Spleen (tissue), 11 donors: ENCODE measurements at regions not wholly inside any gene's neighbourhood (a gene's known extent, or its start where the extent isn't known, plus 50 kb on each side); places are given as distances from the start of the nearest gene placed in this dataset.

Source experiments
- DNase-seq: peaks from one replicate; pipeline ENCODE4 v3.0.0-alpha.2; 2020
- H3K27ac ChIP-seq, 8 donors: fragments of 200-600 bp; sonication (generic) in 7 of 8; 1 replicate in 4 of 8; 2 replicates in 4 of 8; pipeline versions ENCODE4 v1.5.0 to v1.8.0; 2016 to 2021; ENCODE audit warnings: inconsistent platforms in 4 of 8, mild to moderate bottlenecking in 4 of 8, moderate library complexity in 1 of 8
- H3K27me3 ChIP-seq, 7 donors: fragments of 200-600 bp; sonication (generic) in 6 of 7; replicated peaks in 1 of 7; 1 replicate in 4 of 7; 2 replicates in 3 of 7; pipeline versions ENCODE4 v1.5.0 to v1.8.0; 2016 to 2021; ENCODE audit warnings: inconsistent platforms in 3 of 7, mild to moderate bottlenecking in 1 of 7
- H3K36me3 ChIP-seq, 6 donors: fragments of 200-600 bp; sonication (generic) in 5 of 6; 1 replicate in 4 of 6; 2 replicates in 2 of 6; pipeline versions ENCODE4 v1.5.0 to v1.8.0; 2016 to 2021; ENCODE audit warnings: inconsistent platforms in 2 of 6
- H3K4me1 ChIP-seq, 6 donors: fragments of 200-600 bp; sonication (generic) in 5 of 6; 1 replicate in 3 of 6; 2 replicates in 3 of 6; pipeline versions ENCODE4 v1.5.0 to v1.8.0; 2016 to 2021; ENCODE audit warnings: inconsistent platforms in 3 of 6
- H3K4me3 ChIP-seq, 8 donors: fragments of 200-600 bp; sonication (generic) in 7 of 8; 1 replicate in 4 of 8; 2 replicates in 4 of 8; pipeline versions ENCODE4 v1.5.0 to v1.8.0; 2016 to 2021; ENCODE audit warnings: inconsistent platforms in 4 of 8, mild to moderate bottlenecking in 4 of 8, moderate library complexity in 2 of 8
- H3K9me3 ChIP-seq, 8 donors: fragments of 200-600 bp; sonication (generic) in 7 of 8; 1 replicate in 4 of 8; 2 replicates in 4 of 8; pipeline versions ENCODE4 v1.5.0 to v1.8.0; 2016 to 2021; ENCODE audit warnings: inconsistent platforms in 4 of 8
- POLR2A ChIP-seq, 3 donors: fragments of 450-650 bp; IDR thresholded peaks; one replicate each; pipeline ENCODE4 v1.5.1; 2017; ENCODE audit warnings: antibody characterized with exemption in 3 of 3, mild to moderate bottlenecking in 1 of 3
- POLR2AphosphoS5 ChIP-seq, 3 donors: sonication (generic); formaldehyde crosslinking; IDR thresholded peaks; one replicate each; pipeline ENCODE4 v1.5.1; 2017; ENCODE audit warnings: antibody characterized with exemption in 3 of 3
- WGBS, 5 donors: extraction: QIAGEN DNeasy Blood & Tissue Kit in 3 of 5; methylation state at CpG; one replicate each; pipeline versions ENCODE4 v1.1.5 to v1.1.7; 2013 to 2018; 5-methylcytosine and 5-hydroxymethylcytosine counted together
- intact Hi-C: fragments of 100-400 bp; cut with DNase I; formaldehyde crosslinking; loops from one replicate; pipeline ENCODE4 v1.15.0; 2023; ENCODE audit warnings: low total_unique reads
- TF ChIP-seq, protein P1 (sequence below), 11 experiments: fragments of 200-600 bp in 7 of 11; fragments of 450-650 bp in 4 of 11; sonication (generic) in 4 of 11; IDR thresholded peaks in 8 of 11; conservative IDR thresholded peaks in 3 of 11; 1 replicate in 7 of 11; 2 replicates in 4 of 11; pipeline versions ENCODE4 v1.4.0 to v1.8.0; 2016 to 2021; ENCODE audit warnings: antibody characterized with exemption in 11 of 11, inconsistent platforms in 4 of 11, mild to moderate bottlenecking in 1 of 11
- donor health status: healthy with polysubstance abuse.
- donor health status: DM: no; HTN: no; CAD: no; lungs with moderate emphysema.
- donor health status: DM: no; HTN: no; CAD: no.
- donor health status: Bipolar disorder and iron deficiency.
- donor health status: healthy.
- donor health status: DM: no; HTN: no; CAD: no.
- donor health status: DM: yes; HTN: yes; CAD: no.

DNA sequence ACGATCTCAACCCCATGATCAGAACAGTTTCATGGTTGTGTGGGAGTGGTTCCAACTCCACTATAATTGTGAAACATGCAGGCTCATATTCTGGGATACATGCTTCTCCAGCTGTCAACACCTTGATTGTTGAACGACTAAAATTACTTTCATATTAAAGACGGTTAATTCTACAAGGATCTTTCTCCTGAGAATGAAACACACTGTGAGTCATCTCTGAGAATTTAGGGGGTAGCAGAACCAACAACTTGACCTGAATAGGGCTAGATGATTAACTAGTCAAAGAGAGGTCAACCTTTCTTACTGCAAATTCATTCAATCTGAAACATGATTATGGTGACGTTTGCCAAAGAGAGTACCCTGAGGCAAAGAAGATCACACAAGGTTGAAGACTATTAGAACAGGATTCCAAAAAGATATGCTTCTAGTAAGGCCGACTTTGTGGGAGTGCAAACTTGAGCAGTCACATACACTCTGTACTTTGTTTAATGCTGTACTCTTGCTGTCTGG, 175.2 kb upstream of the CITED2 start:
- WGBS, 5 donors = 84 to 91% (median 86%) methylated on average over 5 of the region's 5 CpGs
- Histone ChIP-seq H3K36me3 (no peaks in the 10 kb centered on the region), H3K27ac (peak overlapping the region in 4 of 8 donors; percentile 3 to 34 (median 14)), H3K9me3 (no peaks in the 10 kb centered on the region), H3K4me3 (no peak overlapping the region), H3K27me3 (no peaks in the 10 kb centered on the region), H3K4me1 (peaks cover 0 to 9% (median 4%) of the 10 kb centered on the region in 6 donors)
- DNase-seq = no peak
- TF ChIP-seq POLR2AphosphoS5 (IDR thresholded peaks at IDR 0.05) (no peak), POLR2A (IDR thresholded peaks at IDR 0.05) (no peak)
- TF ChIP-seq, protein P1, sequence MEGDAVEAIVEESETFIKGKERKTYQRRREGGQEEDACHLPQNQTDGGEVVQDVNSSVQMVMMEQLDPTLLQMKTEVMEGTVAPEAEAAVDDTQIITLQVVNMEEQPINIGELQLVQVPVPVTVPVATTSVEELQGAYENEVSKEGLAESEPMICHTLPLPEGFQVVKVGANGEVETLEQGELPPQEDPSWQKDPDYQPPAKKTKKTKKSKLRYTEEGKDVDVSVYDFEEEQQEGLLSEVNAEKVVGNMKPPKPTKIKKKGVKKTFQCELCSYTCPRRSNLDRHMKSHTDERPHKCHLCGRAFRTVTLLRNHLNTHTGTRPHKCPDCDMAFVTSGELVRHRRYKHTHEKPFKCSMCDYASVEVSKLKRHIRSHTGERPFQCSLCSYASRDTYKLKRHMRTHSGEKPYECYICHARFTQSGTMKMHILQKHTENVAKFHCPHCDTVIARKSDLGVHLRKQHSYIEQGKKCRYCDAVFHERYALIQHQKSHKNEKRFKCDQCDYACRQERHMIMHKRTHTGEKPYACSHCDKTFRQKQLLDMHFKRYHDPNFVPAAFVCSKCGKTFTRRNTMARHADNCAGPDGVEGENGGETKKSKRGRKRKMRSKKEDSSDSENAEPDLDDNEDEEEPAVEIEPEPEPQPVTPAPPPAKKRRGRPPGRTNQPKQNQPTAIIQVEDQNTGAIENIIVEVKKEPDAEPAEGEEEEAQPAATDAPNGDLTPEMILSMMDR (IDR thresholded peaks at IDR 0.05 in 8 of 11, conservative IDR thresholded peaks at IDR 0.05 in 3 of 11) = no peak
- intact Hi-C loops = no loop called here

DNA sequence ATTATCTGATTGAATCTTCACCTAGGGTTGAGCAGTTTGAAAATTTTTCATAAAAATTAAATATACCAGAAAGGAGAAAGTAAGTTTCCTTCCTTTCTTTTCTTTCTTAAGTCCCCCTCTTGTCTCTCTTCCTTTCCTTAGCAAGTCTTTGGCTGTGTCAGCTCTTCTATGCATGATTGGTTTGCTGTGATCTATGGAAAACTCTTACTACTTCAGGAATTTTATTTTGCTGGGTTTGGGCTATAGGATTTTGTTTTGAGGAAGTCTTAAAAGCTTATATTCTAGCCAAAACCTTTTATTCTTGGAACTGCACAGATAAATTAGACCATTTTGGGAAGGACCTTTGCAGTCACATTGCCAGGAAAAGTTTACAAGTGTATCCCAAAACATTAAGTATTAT, 173.4 kb upstream of the CITED2 start:
- TF ChIP-seq POLR2AphosphoS5 (IDR thresholded peaks at IDR 0.05) = no peak
- no peak for TF ChIP-seq POLR2A (IDR thresholded peaks at IDR 0.05)
- TF ChIP-seq, protein P1 (IDR thresholded peaks at IDR 0.05 in 8 of 11, conservative IDR thresholded peaks at IDR 0.05 in 3 of 11) = no peak

GRCh38 chr6:139547122-139547776, 172.8 kb upstream of the CITED2 start:
- intact Hi-C loops = no loop called here
- DNase-seq = no peak
- no peak overlapping the region for H3K4me3 ChIP-seq

More for the DNA sequence above, 173.4 kb upstream of the CITED2 start:
- H3K27me3 ChIP-seq = no peaks in the 10 kb centered on the region
- H3K36me3 ChIP-seq = no peaks in the 10 kb centered on the region
- H3K27ac ChIP-seq = peak overlapping the region in 7 of 8 donors; percentile 0 to 56 (median 30)
- intact Hi-C loops = no loop called here
- no peaks in the 10 kb centered on the region for H3K9me3 ChIP-seq
- DNase-seq = no peak
- H3K4me1 ChIP-seq = peaks cover 0 to 9% (median 4%) of the 10 kb centered on the region in 6 donors
- no peak overlapping the region for H3K4me3 ChIP-seq

DNA sequence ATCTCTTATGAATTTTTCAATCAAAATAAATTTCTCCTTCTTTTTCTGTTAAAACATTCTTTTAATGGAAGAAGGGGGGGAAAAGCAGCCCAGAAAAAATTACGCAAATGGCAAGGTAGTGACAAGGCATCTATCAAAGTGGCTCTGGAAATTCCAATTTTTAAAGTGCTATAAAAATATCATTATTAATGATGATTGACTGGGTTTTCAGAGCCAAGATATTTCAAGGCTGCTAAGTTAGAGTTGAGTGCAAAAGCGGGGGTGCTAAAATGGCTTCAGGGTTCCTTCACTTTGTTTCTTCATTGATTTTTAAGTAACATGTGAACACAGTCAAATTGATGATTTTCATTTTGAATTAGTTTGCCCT, 171.6 kb upstream of the CITED2 start:
- TF ChIP-seq, protein P1 (IDR thresholded peaks at IDR 0.05 in 8 of 11, conservative IDR thresholded peaks at IDR 0.05 in 3 of 11) = no peak
- TF ChIP-seq POLR2A (IDR thresholded peaks at IDR 0.05) (no peak), POLR2AphosphoS5 (IDR thresholded peaks at IDR 0.05) (no peak)
- 77 to 89% (median 82%) methylated on average over 2 of the region's 2 CpGs for WGBS, 5 donors
- H3K9me3 ChIP-seq = no peaks in the 10 kb centered on the region
- peaks cover 0 to 10% (median 4%) of the 10 kb centered on the region in 6 donors for H3K4me1 ChIP-seq
- no peak for DNase-seq
- no peak overlapping the region for H3K4me3 ChIP-seq
- H3K27ac ChIP-seq = peak overlapping the region in 5 of 8 donors; percentile 30 to 60 (median 50)
- H3K36me3 ChIP-seq = no peaks in the 10 kb centered on the region
- intact Hi-C loops = no loop called here
- no peaks in the 10 kb centered on the region for H3K27me3 ChIP-seq

More at GRCh38 chr6:139547122-139547776, 172.8 kb upstream of the CITED2 start:
- H3K9me3 ChIP-seq = no peaks in the 10 kb centered on the region
- 69 to 82% (median 76%) methylated on average over 4 of the region's 4 CpGs for whole genome bisulfite sequencing, 5 donors
- peak overlapping the region in 7 of 8 donors; percentile 25 to 56 (median 53) for H3K27ac ChIP-seq
- H3K27me3 ChIP-seq = no peaks in the 10 kb centered on the region
- peaks cover 0 to 9% (median 4%) of the 10 kb centered on the region in 6 donors for H3K4me1 ChIP-seq
- no peaks in the 10 kb centered on the region for H3K36me3 ChIP-seq
- no peak for TF ChIP-seq POLR2A (IDR thresholded peaks at IDR 0.05)
- TF ChIP-seq POLR2AphosphoS5 (IDR thresholded peaks at IDR 0.05) = no peak
- TF ChIP-seq, protein P1 (IDR thresholded peaks at IDR 0.05 in 8 of 11, conservative IDR thresholded peaks at IDR 0.05 in 3 of 11) = no peak
